IPS-NIHi11 (cell line): ENCODE measurements at regions not wholly inside any gene's neighbourhood (a gene's known extent, or its start where the extent isn't known, plus 50 kb on each side); places are given as distances from the start of the nearest gene placed in this dataset.

ENCODE experiments used
- DNase-seq: peaks from one replicate; pipeline ENCODE4 v3.0.0; 2012; ENCODE audit warnings: mixed read lengths, low spot score

DNA sequence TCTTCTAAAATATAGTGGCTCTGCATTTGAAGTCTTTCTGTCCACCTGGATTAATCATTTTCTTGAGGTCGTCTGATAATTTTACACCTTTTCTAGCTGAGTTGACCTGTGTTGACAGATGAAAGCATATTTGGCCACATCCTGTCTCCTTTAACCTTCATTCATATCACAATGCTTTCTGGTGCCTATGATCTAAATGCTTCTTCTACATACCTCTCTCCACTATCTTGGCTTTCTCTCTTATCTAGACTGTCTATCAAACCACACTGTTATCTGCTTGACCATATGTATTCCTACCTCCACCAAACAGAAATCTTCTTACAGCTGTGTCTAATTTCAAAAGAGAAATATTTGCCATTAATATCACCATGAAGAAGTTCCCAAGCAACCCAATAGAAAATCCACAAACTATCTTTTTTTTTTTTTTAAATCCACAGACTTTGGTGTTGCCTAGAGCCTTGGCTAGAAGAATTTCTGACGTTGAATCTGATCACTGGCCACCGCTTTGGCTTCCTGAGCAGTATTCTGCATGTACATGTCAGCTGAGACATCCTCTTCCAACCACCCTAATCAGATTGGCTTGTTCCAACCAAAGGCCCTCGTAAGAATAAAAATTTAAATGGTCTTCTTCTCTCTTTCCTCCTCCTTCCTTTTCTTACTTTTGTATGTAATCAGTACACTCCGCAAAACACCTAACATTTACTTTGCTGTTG lies 66.3 kb upstream of the SP4 start:
- no peak for DNase-seq

DNA sequence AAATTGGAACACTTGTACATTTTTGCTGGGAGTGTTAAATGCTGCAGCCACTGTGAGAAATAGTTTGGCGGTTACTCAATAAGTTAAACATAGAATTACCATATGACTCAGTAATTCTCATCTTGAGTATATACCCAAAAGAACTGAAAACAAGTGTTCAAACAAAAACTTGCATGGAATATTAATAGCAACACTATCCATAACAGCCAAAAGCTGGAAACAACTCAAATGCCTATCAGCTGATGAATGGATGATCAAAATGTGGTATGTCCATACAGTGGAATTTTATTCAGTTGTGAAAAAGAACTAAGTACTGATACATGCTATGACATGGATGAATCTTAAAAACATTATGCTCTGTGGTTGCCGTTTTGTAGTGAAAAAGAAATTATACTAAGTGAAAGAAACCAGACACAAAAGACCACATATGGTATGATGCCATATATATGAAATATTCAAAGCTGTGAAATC lies 63.0 kb upstream of the SP4 start:
- no peak for DNase-seq

DNA sequence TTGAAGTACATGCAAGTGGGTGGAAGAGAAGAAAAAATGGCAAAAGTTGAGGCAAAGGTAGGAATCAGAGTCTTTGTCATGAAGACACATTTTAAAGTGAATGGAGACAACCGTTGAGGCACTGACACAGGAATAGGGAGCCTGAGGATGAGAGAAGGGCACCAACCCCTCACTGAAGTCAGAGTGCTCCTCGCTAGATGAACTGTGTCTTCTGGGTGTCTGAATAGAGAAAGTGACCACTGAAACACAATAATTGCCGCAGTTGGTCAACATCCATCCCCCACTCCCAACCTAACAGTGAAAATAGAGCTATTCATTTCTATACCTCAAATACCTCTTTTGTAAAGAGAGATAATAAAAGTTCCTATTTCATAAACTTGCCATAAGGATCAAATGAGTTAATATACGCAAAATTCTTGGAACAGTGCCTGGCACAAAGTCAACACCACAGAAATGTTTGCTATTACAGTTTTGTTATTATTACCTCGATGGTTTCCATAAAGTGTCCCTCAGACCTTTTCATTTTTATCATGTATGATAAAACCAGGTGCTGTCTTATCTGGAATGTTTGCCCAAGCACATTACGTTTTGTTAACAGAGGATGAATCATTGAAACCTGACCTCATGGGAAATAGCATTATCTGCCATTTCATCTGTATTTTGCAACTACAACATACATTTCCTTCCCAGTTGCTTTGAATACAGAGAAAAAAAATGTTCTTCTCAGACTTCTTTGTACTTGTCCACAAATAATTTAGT lies 61.8 kb upstream of the SP4 start:
- no peak for DNase-seq

- DNase-seq = no peak
These were observed 60.8 kb upstream of the SP4 start for GRCh38 chr7:21367081-21367480.

- DNase-seq = no peak
These were observed 60.3 kb upstream of the SP4 start for GRCh38 chr7:21367537-21367936.

DNA sequence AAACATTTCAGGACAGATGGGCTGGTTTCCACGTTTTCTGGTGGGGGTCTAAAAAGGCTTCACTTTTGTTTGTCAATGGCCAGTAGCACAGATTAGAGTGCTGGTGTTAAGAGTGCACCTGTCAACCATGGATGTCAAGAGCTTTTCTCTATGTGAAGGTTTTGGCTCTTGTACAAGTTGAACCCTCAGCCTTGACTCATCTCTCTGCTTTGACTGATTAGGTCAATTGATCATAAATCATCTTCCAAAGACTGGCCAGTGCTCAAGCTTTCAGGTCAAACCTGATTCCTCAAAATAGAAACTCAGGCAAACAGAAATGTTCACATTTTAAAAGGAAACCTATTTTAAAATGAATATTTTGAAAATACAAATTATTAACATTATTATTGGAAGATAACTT lies 59.6 kb upstream of the SP4 start:
- DNase-seq = no peak

- DNase-seq = no peak
These were observed 57.5 kb upstream of the SP4 start for GRCh38 chr7:21370283-21370982.

- DNase-seq = peak; percentile 11
These were observed 56.5 kb upstream of the SP4 start for GRCh38 chr7:21371360-21371759.

DNA sequence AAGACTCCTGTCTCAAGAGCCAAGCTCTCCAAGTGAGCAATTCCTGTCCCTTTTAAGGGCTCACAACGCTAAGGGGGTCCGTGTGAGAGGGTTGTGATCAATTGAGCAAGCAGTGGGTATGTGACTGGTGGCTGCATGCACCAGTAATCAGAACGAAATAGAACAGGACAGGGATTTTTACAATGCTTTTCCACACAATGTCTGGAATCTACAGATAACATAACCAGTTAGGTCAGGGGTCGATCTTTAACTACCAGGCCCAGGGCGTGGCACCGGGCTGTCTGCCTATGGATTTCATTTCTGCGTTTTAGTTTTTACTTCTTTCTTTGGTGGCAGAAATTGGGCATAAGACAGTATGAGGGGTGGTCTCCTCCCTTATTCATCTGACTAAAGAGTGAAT lies 54.9 kb upstream of the SP4 start:
- DNase-seq = no peak

DNA sequence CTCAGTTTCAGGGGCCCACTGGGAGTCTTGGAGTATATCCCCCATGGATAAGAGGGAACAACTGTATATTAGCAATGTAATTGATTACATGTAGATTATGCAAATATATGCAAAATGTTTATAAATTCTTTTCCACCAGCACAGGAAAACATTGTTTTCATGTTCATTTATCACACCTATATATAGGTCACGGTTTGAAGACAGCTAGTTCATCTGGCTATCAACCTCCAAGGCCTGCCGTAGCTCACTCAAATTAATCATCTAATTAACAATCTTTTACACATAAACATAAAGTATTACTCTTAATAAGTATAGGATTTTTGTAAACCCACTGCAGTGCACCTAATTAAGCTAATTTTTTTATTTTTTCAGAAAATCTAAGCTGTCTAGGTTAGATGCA lies 53.7 kb upstream of the SP4 start:
- DNase-seq = no peak

GRCh38 chr7:21377545-21377944 lies 50.3 kb upstream of the SP4 start:
- DNase-seq = no peak
